PFSK-1 (cell line): ENCODE measurements at regions not wholly inside any gene's neighbourhood (a gene's known extent, or its start where the extent isn't known, plus 50 kb on each side); places are given as distances from the start of the nearest gene placed in this dataset.

Source experiments
- FOXP2 ChIP-seq: optimal IDR thresholded peaks from 2 replicates; pipeline ENCODE3; 2011; ENCODE audit warnings: borderline replicate concordance, control low read depth, inconsistent platforms; ENCODE audit not compliant: insufficient read depth; ENCODE audit errors: extremely low read length, extremely low read depth
- POLR2AphosphoS5 ChIP-seq: IDR thresholded peaks from 2 replicates; pipeline ENCODE4 v1.6.1; 2012; ENCODE audit warnings: low read depth, mild to moderate bottlenecking, control low read depth, low read length, moderate library complexity
- REST ChIP-seq, 2 experiments: IDR thresholded peaks; 2 replicates each; pipeline versions ENCODE4 v1.6.1 to v1.8.0; 2011 to 2012; ENCODE audit warnings: low read depth in 2 of 2, low read length in 2 of 2, control low read depth in 1 of 2, inconsistent platforms in 1 of 2, mild to moderate bottlenecking in 1 of 2, moderate library complexity in 1 of 2; ENCODE audit not compliant: insufficient read depth in 1 of 2
- SIN3A ChIP-seq: IDR thresholded peaks from 2 replicates; pipeline ENCODE4 v1.6.1; 2012; ENCODE audit warnings: mild to moderate bottlenecking, low read length, moderate library complexity, borderline replicate concordance; ENCODE audit not compliant: insufficient read depth
- TAF1 ChIP-seq: IDR thresholded peaks from 2 replicates; pipeline ENCODE4 v1.6.1; 2012; ENCODE audit warnings: low read length, control low read depth, borderline replicate concordance; ENCODE audit not compliant: insufficient read depth

- TF ChIP-seq TAF1 (no peak), REST (IDR thresholded peaks at IDR 0.05; ENCODE audit: insufficient read depth in 1 of 2, low read depth in 2 of 2, low read length in 2 of 2) (no peak), SIN3A (no peak), POLR2AphosphoS5 (no peak), FOXP2 (no peak)
Observed at GRCh38 chr12:91980389-91980821, 165.2 kb downstream of the BTG1 start.

- TF ChIP-seq SIN3A (no peak), POLR2AphosphoS5 (no peak)
Observed at GRCh38 chr12:91978143-91978542, 167.5 kb downstream of the BTG1 start.

- TF ChIP-seq REST (IDR thresholded peaks at IDR 0.05; ENCODE audit: insufficient read depth in 1 of 2, low read depth in 2 of 2, low read length in 2 of 2) (no peak), SIN3A (no peak), POLR2AphosphoS5 (no peak), FOXP2 (no peak), TAF1 (no peak)
Observed at GRCh38 chr12:91975891-91976290, 169.8 kb downstream of the BTG1 start.

GRCh38 chr12:91974541-91975085 lies 171.0 kb downstream of the BTG1 start:
- TF ChIP-seq POLR2AphosphoS5 (no peak), REST (IDR thresholded peaks at IDR 0.05; ENCODE audit: insufficient read depth in 1 of 2, low read depth in 2 of 2, low read length in 2 of 2) (no peak), TAF1 (no peak), SIN3A (no peak), FOXP2 (no peak)

- TF ChIP-seq TAF1 (no peak), REST (IDR thresholded peaks at IDR 0.05; ENCODE audit: insufficient read depth in 1 of 2, low read depth in 2 of 2, low read length in 2 of 2) (no peak), FOXP2 (no peak), SIN3A (no peak), POLR2AphosphoS5 (no peak)
Observed at GRCh38 chr12:91973813-91974212, 171.8 kb downstream of the BTG1 start.
